ENCODE measurements at regions not wholly inside any gene's neighbourhood (a gene's known extent, or its start where the extent isn't known, plus 50 kb on each side); places are given as distances from the start of the nearest gene placed in this dataset.

DNA sequence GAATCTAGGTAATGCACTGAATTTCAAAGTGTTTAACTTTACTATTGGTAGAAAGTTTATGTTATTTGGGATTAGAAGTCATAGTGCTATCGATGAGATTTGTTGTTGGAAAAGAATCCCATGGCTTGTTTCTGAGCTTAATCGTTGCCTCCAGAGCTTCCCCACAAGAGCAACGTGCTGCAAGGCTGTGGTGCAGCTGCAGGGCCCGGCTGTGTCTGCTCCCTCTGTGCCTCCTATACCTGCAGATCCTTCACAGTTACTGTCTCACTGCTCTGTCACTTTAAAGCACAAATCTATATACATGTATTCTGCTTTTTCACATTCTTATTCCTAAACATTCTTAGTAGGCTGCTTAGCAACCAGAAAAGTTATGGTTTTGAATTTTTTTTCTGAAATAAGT is 826.6 kb upstream of the COBL start:
- no peak for TF ChIP-seq EP300 (IDR thresholded peaks at IDR 0.05; ENCODE audit: borderline replicate concordance in 1 of 2, low read depth in 2 of 2, low read length in 2 of 2)
- TF ChIP-seq, protein P1, sequence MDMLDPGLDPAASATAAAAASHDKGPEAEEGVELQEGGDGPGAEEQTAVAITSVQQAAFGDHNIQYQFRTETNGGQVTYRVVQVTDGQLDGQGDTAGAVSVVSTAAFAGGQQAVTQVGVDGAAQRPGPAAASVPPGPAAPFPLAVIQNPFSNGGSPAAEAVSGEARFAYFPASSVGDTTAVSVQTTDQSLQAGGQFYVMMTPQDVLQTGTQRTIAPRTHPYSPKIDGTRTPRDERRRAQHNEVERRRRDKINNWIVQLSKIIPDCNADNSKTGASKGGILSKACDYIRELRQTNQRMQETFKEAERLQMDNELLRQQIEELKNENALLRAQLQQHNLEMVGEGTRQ (IDR thresholded peaks at IDR 0.05; ENCODE audit: low read length): no peak
- TF ChIP-seq, protein P2, sequence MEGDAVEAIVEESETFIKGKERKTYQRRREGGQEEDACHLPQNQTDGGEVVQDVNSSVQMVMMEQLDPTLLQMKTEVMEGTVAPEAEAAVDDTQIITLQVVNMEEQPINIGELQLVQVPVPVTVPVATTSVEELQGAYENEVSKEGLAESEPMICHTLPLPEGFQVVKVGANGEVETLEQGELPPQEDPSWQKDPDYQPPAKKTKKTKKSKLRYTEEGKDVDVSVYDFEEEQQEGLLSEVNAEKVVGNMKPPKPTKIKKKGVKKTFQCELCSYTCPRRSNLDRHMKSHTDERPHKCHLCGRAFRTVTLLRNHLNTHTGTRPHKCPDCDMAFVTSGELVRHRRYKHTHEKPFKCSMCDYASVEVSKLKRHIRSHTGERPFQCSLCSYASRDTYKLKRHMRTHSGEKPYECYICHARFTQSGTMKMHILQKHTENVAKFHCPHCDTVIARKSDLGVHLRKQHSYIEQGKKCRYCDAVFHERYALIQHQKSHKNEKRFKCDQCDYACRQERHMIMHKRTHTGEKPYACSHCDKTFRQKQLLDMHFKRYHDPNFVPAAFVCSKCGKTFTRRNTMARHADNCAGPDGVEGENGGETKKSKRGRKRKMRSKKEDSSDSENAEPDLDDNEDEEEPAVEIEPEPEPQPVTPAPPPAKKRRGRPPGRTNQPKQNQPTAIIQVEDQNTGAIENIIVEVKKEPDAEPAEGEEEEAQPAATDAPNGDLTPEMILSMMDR (IDR thresholded peaks at IDR 0.05; ENCODE audit: control extremely low read depth in 1 of 3, insufficient read depth in 1 of 3, low read depth in 1 of 3, low read length in 3 of 3): no peak
- no peak for TF ChIP-seq SUZ12 (IDR thresholded peaks at IDR 0.05; ENCODE audit: low read length)
- TF ChIP-seq POLR2A (IDR thresholded peaks at IDR 0.05; ENCODE audit: control extremely low read depth in 1 of 2, low read depth in 2 of 2, low read length in 2 of 2): no peak
- no peak for TF ChIP-seq HDAC2 (IDR thresholded peaks at IDR 0.05; ENCODE audit: borderline replicate concordance in 1 of 2, low read depth in 2 of 2, low read length in 2 of 2)
- no peak for TF ChIP-seq CBX8 (IDR thresholded peaks at IDR 0.05; ENCODE audit: borderline replicate concordance, low read depth, low read length)
- TF ChIP-seq, protein P3, sequence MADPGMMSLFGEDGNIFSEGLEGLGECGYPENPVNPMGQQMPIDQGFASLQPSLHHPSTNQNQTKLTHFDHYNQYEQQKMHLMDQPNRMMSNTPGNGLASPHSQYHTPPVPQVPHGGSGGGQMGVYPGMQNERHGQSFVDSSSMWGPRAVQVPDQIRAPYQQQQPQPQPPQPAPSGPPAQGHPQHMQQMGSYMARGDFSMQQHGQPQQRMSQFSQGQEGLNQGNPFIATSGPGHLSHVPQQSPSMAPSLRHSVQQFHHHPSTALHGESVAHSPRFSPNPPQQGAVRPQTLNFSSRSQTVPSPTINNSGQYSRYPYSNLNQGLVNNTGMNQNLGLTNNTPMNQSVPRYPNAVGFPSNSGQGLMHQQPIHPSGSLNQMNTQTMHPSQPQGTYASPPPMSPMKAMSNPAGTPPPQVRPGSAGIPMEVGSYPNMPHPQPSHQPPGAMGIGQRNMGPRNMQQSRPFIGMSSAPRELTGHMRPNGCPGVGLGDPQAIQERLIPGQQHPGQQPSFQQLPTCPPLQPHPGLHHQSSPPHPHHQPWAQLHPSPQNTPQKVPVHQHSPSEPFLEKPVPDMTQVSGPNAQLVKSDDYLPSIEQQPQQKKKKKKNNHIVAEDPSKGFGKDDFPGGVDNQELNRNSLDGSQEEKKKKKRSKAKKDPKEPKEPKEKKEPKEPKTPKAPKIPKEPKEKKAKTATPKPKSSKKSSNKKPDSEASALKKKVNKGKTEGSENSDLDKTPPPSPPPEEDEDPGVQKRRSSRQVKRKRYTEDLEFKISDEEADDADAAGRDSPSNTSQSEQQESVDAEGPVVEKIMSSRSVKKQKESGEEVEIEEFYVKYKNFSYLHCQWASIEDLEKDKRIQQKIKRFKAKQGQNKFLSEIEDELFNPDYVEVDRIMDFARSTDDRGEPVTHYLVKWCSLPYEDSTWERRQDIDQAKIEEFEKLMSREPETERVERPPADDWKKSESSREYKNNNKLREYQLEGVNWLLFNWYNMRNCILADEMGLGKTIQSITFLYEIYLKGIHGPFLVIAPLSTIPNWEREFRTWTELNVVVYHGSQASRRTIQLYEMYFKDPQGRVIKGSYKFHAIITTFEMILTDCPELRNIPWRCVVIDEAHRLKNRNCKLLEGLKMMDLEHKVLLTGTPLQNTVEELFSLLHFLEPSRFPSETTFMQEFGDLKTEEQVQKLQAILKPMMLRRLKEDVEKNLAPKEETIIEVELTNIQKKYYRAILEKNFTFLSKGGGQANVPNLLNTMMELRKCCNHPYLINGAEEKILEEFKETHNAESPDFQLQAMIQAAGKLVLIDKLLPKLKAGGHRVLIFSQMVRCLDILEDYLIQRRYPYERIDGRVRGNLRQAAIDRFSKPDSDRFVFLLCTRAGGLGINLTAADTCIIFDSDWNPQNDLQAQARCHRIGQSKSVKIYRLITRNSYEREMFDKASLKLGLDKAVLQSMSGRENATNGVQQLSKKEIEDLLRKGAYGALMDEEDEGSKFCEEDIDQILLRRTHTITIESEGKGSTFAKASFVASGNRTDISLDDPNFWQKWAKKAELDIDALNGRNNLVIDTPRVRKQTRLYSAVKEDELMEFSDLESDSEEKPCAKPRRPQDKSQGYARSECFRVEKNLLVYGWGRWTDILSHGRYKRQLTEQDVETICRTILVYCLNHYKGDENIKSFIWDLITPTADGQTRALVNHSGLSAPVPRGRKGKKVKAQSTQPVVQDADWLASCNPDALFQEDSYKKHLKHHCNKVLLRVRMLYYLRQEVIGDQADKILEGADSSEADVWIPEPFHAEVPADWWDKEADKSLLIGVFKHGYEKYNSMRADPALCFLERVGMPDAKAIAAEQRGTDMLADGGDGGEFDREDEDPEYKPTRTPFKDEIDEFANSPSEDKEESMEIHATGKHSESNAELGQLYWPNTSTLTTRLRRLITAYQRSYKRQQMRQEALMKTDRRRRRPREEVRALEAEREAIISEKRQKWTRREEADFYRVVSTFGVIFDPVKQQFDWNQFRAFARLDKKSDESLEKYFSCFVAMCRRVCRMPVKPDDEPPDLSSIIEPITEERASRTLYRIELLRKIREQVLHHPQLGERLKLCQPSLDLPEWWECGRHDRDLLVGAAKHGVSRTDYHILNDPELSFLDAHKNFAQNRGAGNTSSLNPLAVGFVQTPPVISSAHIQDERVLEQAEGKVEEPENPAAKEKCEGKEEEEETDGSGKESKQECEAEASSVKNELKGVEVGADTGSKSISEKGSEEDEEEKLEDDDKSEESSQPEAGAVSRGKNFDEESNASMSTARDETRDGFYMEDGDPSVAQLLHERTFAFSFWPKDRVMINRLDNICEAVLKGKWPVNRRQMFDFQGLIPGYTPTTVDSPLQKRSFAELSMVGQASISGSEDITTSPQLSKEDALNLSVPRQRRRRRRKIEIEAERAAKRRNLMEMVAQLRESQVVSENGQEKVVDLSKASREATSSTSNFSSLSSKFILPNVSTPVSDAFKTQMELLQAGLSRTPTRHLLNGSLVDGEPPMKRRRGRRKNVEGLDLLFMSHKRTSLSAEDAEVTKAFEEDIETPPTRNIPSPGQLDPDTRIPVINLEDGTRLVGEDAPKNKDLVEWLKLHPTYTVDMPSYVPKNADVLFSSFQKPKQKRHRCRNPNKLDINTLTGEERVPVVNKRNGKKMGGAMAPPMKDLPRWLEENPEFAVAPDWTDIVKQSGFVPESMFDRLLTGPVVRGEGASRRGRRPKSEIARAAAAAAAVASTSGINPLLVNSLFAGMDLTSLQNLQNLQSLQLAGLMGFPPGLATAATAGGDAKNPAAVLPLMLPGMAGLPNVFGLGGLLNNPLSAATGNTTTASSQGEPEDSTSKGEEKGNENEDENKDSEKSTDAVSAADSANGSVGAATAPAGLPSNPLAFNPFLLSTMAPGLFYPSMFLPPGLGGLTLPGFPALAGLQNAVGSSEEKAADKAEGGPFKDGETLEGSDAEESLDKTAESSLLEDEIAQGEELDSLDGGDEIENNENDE (IDR thresholded peaks at IDR 0.05; ENCODE audit: insufficient replicate concordance, low read length): no peak
- TF ChIP-seq POLR2AphosphoS5 (IDR thresholded peaks at IDR 0.05; ENCODE audit: low read depth, low read length): no peak
- TF ChIP-seq SP4 (IDR thresholded peaks at IDR 0.05; ENCODE audit: low read length): no peak

Data from H1 (cell line).